Cardiac muscle cell (in vitro differentiated cells and primary cell): ENCODE measurements at regions not wholly inside any gene's neighbourhood (a gene's known extent, or its start where the extent isn't known, plus 50 kb on each side); places are given as distances from the start of the nearest gene placed in this dataset.

Source experiments
- DNase-seq, 2 donors: peaks; one replicate each; pipeline versions ENCODE4 v3.0.0 to v3.0.0-alpha.2; 2010 to 2017; ENCODE audit warnings: low read depth in 1 of 2, low spot score in 1 of 2
- H3K27ac ChIP-seq: fragments of 200-600 bp; sonication (generic); 2 replicates; pipeline ENCODE4 v1.5.1; 2016
- H3K27me3 ChIP-seq: fragments of 200-600 bp; sonication (generic); 2 replicates; pipeline ENCODE4 v1.6.0; 2016; ENCODE audit warnings: control low read depth
- H3K36me3 ChIP-seq: fragments of 200-600 bp; sonication (generic); 2 replicates; pipeline ENCODE4 v1.5.1; 2016; ENCODE audit warnings: control low read depth
- H3K4me1 ChIP-seq: fragments of 200-600 bp; sonication (generic); 2 replicates; pipeline ENCODE4 v1.8.1; 2017; ENCODE audit warnings: low read depth, mild to moderate bottlenecking, mixed run types
- H3K4me3 ChIP-seq: fragments of 200-600 bp; sonication (generic); 2 replicates; pipeline ENCODE4 v1.5.1; 2016; ENCODE audit warnings: mild to moderate bottlenecking
- H3K9me3 ChIP-seq: fragments of 200-600 bp; sonication (generic); 2 replicates; pipeline ENCODE4 v1.5.1; 2017; ENCODE audit warnings: low read depth, mild to moderate bottlenecking, control low read depth
- TF ChIP-seq, protein P1 (sequence below): IDR thresholded peaks from 2 replicates; pipeline ENCODE4 v1.5.1; 2012; ENCODE audit warnings: low read depth, mild to moderate bottlenecking, low read length

DNA sequence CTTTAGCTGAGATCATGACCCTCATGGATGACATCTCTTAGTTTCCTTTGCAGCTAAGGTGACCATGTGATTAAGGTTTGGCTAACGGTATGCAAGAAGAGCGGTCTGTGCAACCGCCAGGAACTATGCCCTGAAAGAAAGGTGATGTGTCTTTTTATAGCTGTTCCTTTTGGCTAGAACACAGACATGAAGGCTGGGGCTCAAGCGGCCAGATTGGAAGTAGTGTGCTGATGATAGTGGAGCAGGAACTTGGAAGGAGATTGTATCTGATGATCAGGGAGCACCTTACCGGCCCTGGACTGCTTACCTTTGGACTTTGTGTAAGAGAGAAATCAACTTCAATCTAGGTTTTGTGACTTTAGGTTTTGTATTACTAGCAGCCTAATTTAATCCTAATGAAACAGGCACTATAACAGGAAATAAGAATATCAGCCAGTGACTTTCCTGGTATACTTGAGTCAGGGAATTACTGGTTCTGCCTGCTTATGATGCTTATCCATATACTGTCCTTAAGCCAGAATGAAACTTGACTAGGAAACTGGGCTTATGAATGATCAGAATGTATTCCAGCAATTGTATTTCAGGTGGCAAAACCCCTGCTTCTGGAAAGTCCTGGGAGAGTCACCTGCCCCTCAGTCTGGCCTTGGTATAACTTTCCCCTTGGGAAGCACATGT lies 164.3 kb upstream of the LRIG1 start:
- TF ChIP-seq, protein P1, sequence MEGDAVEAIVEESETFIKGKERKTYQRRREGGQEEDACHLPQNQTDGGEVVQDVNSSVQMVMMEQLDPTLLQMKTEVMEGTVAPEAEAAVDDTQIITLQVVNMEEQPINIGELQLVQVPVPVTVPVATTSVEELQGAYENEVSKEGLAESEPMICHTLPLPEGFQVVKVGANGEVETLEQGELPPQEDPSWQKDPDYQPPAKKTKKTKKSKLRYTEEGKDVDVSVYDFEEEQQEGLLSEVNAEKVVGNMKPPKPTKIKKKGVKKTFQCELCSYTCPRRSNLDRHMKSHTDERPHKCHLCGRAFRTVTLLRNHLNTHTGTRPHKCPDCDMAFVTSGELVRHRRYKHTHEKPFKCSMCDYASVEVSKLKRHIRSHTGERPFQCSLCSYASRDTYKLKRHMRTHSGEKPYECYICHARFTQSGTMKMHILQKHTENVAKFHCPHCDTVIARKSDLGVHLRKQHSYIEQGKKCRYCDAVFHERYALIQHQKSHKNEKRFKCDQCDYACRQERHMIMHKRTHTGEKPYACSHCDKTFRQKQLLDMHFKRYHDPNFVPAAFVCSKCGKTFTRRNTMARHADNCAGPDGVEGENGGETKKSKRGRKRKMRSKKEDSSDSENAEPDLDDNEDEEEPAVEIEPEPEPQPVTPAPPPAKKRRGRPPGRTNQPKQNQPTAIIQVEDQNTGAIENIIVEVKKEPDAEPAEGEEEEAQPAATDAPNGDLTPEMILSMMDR: no peak
- Histone ChIP-seq H3K4me1 (peaks cover 7% of the 10 kb centered on the region), H3K27ac (no peak overlapping the region), H3K4me3 (no peak overlapping the region), H3K27me3 (no peaks in the 10 kb centered on the region), H3K36me3 (no peaks in the 10 kb centered on the region), H3K9me3 (no peaks in the 10 kb centered on the region)
- no peak for DNase-seq

DNA sequence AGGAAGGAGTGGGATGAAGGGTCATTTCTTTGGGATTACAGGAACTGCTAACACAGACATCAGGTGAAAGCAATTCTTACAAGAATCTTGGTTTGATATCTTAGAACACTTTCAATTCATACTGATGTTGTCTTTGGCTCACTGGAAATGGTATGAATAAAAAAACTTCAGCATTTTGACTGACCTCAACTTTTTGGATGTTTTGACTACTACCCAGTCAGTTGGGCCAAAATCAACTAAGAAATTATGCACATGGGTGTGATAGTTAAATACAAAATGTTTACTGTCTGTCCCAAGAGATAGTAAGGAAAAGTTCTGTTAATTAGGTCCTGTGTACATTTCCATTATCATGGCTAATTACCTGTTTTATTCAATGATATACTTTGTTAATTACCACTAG lies 165.5 kb upstream of the LRIG1 start:
- TF ChIP-seq, protein P1: no peak
- H3K4me1 ChIP-seq: no peaks in the 10 kb centered on the region
- no peaks in the 10 kb centered on the region for H3K36me3 ChIP-seq
- no peak overlapping the region for H3K27ac ChIP-seq
- DNase-seq: no peak
- no peaks in the 10 kb centered on the region for H3K9me3 ChIP-seq
- no peaks in the 10 kb centered on the region for H3K27me3 ChIP-seq
- no peak overlapping the region for H3K4me3 ChIP-seq

DNA sequence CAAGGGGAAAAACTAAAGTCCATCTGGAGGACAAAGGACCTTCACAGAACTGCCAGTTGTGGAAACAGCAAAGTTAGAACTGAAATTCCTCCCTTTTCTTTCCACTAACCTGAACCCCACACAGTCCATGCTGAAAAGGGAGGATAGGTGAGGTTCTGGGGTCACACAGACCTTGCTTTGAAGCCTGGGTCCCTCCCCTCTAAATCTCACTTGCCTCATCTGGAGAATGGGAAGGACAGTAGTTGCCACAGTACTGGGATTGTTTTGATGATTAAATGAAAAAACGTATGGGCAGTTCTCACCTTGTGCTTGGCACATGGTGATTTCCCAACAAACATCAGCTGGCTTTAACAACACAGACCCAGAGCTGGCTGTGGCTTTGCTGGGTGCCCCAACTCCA lies 166.4 kb upstream of the LRIG1 start:
- TF ChIP-seq, protein P1: no peak
- no peaks in the 10 kb centered on the region for H3K9me3 ChIP-seq
- DNase-seq: no peak
- H3K4me1 ChIP-seq: no peaks in the 10 kb centered on the region
- no peaks in the 10 kb centered on the region for H3K36me3 ChIP-seq
- no peak overlapping the region for H3K4me3 ChIP-seq
- no peaks in the 10 kb centered on the region for H3K27me3 ChIP-seq
- H3K27ac ChIP-seq: no peak overlapping the region

DNA sequence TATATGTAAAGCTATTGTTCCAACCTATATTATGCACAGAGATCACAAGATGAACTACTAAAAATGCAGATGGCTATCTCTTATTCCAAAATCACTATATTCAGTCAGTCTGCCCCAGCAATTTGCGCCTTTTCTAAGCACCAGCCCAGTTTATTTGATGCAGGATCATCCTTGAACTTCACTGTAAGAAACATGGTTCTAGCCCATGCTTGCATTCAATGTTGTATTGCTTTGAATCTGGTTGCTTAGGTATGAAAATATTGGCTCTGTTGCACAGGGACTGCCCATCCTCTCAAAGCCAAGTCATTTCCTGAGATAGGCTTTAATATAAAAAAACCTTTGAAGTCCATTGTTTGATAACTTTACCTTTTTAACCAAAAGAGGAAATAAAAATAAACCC lies 170.5 kb upstream of the LRIG1 start:
- no peaks in the 10 kb centered on the region for H3K4me1 ChIP-seq
- H3K4me3 ChIP-seq: no peak overlapping the region
- H3K36me3 ChIP-seq: no peaks in the 10 kb centered on the region
- H3K27me3 ChIP-seq: no peaks in the 10 kb centered on the region
- H3K9me3 ChIP-seq: no peaks in the 10 kb centered on the region
- no peak overlapping the region for H3K27ac ChIP-seq
- TF ChIP-seq, protein P1: no peak
- no peak for DNase-seq

DNA sequence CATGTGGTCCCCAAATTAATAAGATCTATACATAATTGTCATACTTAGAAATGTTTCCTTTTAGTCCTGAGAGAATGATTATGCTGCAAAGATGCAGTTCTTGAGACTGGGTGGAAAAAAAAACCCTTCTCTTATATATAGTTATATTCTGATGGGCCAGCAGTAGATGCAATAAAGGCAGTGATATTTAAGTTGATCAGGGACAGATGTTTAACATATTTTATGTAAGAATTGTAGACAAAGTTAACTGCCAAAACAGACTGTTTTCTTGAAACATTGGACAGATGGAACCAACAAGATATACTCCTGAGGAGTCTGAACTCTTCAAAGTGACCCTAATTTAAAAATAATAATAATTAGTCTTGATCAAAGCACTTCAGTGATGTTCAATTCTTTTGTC lies 172.0 kb upstream of the LRIG1 start:
- no peak overlapping the region for H3K4me3 ChIP-seq
- TF ChIP-seq, protein P1: no peak
- no peaks in the 10 kb centered on the region for H3K27me3 ChIP-seq
- no peak for DNase-seq
- H3K27ac ChIP-seq: no peak overlapping the region
- H3K4me1 ChIP-seq: no peaks in the 10 kb centered on the region
- H3K9me3 ChIP-seq: no peaks in the 10 kb centered on the region
- H3K36me3 ChIP-seq: no peaks in the 10 kb centered on the region

DNA sequence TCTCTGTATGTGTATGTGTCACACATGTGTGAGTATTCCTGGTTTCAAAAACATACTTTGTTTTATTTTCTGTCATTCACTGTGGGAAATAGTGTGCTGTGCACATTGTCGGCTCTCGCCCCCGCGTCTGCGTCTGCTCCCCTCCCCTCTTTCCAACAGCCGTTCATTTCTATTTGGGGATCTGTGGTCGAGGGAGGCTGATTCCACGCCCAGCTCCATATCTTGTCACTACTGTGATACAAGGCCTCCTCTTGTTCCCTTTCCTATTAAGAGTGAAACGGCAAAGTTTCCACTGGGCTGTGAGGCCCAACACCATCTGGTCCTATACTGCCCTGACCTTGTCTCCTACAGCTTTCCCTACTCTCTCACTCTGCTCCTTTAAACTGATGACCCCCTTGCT lies 172.5 kb upstream of the LRIG1 start:
- no peaks in the 10 kb centered on the region for H3K36me3 ChIP-seq
- no peak overlapping the region for H3K27ac ChIP-seq
- TF ChIP-seq, protein P1: no peak
- DNase-seq: peak in 1 of 2 donors; percentile 4
- no peak overlapping the region for H3K4me3 ChIP-seq
- H3K27me3 ChIP-seq: no peaks in the 10 kb centered on the region
- H3K9me3 ChIP-seq: no peaks in the 10 kb centered on the region
- H3K4me1 ChIP-seq: no peaks in the 10 kb centered on the region
